ENCODE measurements at regions not wholly inside any gene's neighbourhood (a gene's known extent, or its start where the extent isn't known, plus 50 kb on each side); places are given as distances from the start of the nearest gene placed in this dataset.

DNA sequence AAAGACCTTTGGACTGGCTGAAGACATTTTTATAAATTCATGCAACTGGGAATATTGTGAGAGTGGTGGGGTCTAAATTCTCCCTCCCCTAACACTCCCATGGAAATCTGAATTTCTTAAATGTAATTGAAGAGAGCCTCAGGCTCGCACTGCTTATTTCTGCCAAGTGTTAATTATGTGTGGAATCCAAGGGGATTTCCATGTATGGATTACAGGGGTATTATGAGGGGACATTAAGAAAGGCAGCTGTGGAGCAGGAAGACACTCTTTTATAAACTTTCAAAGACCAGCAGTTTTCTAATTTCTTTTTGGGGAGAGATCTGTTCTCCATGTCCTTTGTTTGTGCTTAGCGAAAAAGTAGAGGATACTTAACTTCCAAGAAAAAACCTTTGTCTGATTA lies 152.1 kb upstream of the TBL1XR1 start:
- ChIA-PET CTCF (no interaction called here), POLR2A (ENCODE audit: unreplicated experiment) (no interaction called here)
- TF ChIP-seq EZH2phosphoT487 (IDR thresholded peaks at IDR 0.05; ENCODE audit: borderline replicate concordance, low read length), result no peak
- no peak for TF ChIP-seq CTCF (conservative IDR thresholded peaks at IDR 0.05; ENCODE audit: low read depth, low read length)
- TF ChIP-seq EZH2 (IDR thresholded peaks at IDR 0.05; ENCODE audit: low read length, unreplicated experiment), result no peak
- Histone ChIP-seq H4K20me1 (ENCODE audit: low read length) (no peaks in the 10 kb centered on the region), H3K79me2 (ENCODE audit: low read length) (no peaks in the 10 kb centered on the region), H3K27me3 (ENCODE audit: low read length) (no peaks in the 10 kb centered on the region), H3K9me3 (ENCODE audit: low read length) (no peaks in the 10 kb centered on the region), H3F3A (ENCODE audit: low read length, unreplicated experiment) (no peaks in the 10 kb centered on the region), H3K9ac (ENCODE audit: low read length) (no peak overlapping the region), H3K36me3 (ENCODE audit: low read depth, low read length) (no peaks in the 10 kb centered on the region), H2AFZ (ENCODE audit: low read length) (no peak overlapping the region), H3K4me3 (ENCODE audit: low read length) (no peak overlapping the region), H3K4me2 (ENCODE audit: low read length) (no peak overlapping the region), H3K27ac (ENCODE audit: low read length) (no peak overlapping the region), H3K9me2 (replicated peaks; ENCODE audit: low read length) (no peaks in the 10 kb centered on the region), H3K4me1 (ENCODE audit: insufficient read depth, low read length) (peaks cover 21% of the 10 kb centered on the region)
- intact Hi-C loops (cut with micrococcal nuclease), result no loop called here
- ATAC-seq (no peak), DNase-seq (no peak)
- no TSS peak for BruUV-seq (replicated peaks)

GRCh38 chr3:177350121-177350520 lies 152.8 kb upstream of the TBL1XR1 start:
- no peaks in the 10 kb centered on the region for H3K27me3 ChIP-seq (ENCODE audit: low read length)
- no peaks in the 10 kb centered on the region for H4K20me1 ChIP-seq (ENCODE audit: low read length)
- H3K9me2 ChIP-seq (replicated peaks; ENCODE audit: low read length), result no peaks in the 10 kb centered on the region
- POLR2A ChIA-PET (ENCODE audit: unreplicated experiment), result no interaction called here
- no peaks in the 10 kb centered on the region for H3K9me3 ChIP-seq (ENCODE audit: low read length)
- CTCF ChIA-PET, result no interaction called here
- no TSS peak for BruUV-seq (replicated peaks)
- H3K36me3 ChIP-seq (ENCODE audit: low read depth, low read length), result no peaks in the 10 kb centered on the region
- H3K9ac ChIP-seq (ENCODE audit: low read length), result no peak overlapping the region
- H3K27ac ChIP-seq (ENCODE audit: low read length), result no peak overlapping the region
- no peak overlapping the region for H3K4me2 ChIP-seq (ENCODE audit: low read length)
- H2AFZ ChIP-seq (ENCODE audit: low read length), result no peak overlapping the region
- H3K4me3 ChIP-seq (ENCODE audit: low read length), result no peak overlapping the region
- H3F3A ChIP-seq (ENCODE audit: low read length, unreplicated experiment), result no peaks in the 10 kb centered on the region
- TF ChIP-seq EZH2 (IDR thresholded peaks at IDR 0.05; ENCODE audit: low read length, unreplicated experiment), result no peak
- TF ChIP-seq EZH2phosphoT487 (IDR thresholded peaks at IDR 0.05; ENCODE audit: borderline replicate concordance, low read length), result no peak
- TF ChIP-seq CTCF (conservative IDR thresholded peaks at IDR 0.05; ENCODE audit: low read depth, low read length), result no peak
- intact Hi-C loops (cut with micrococcal nuclease), result no loop called here
- DNase-seq, result no peak
- peaks cover 14% of the 10 kb centered on the region for H3K4me1 ChIP-seq (ENCODE audit: insufficient read depth, low read length)
- ATAC-seq, result no peak
- H3K79me2 ChIP-seq (ENCODE audit: low read length), result no peaks in the 10 kb centered on the region

- no peaks in the 10 kb centered on the region for H3F3A ChIP-seq (ENCODE audit: low read length, unreplicated experiment)
- BruUV-seq (replicated peaks), result no TSS peak
- H3K27ac ChIP-seq (ENCODE audit: low read length), result no peak overlapping the region
- H3K4me1 ChIP-seq (ENCODE audit: insufficient read depth, low read length), result peaks cover 6% of the 10 kb centered on the region
- no peaks in the 10 kb centered on the region for H4K20me1 ChIP-seq (ENCODE audit: low read length)
- no peak for DNase-seq
- H3K79me2 ChIP-seq (ENCODE audit: low read length), result no peaks in the 10 kb centered on the region
- ATAC-seq, result no peak
- no peak overlapping the region for H3K9ac ChIP-seq (ENCODE audit: low read length)
- no peak overlapping the region for H2AFZ ChIP-seq (ENCODE audit: low read length)
- intact Hi-C loops (cut with micrococcal nuclease), result no loop called here
- POLR2A ChIA-PET (ENCODE audit: unreplicated experiment), result no interaction called here
- no peak for TF ChIP-seq CTCF (conservative IDR thresholded peaks at IDR 0.05; ENCODE audit: low read depth, low read length)
- TF ChIP-seq EZH2 (IDR thresholded peaks at IDR 0.05; ENCODE audit: low read length, unreplicated experiment), result no peak
- TF ChIP-seq EZH2phosphoT487 (IDR thresholded peaks at IDR 0.05; ENCODE audit: borderline replicate concordance, low read length), result no peak
- H3K9me2 ChIP-seq (replicated peaks; ENCODE audit: low read length), result no peaks in the 10 kb centered on the region
- no peaks in the 10 kb centered on the region for H3K27me3 ChIP-seq (ENCODE audit: low read length)
- no peak overlapping the region for H3K4me2 ChIP-seq (ENCODE audit: low read length)
- H3K36me3 ChIP-seq (ENCODE audit: low read depth, low read length), result no peaks in the 10 kb centered on the region
- no peak overlapping the region for H3K4me3 ChIP-seq (ENCODE audit: low read length)
- H3K9me3 ChIP-seq (ENCODE audit: low read length), result no peaks in the 10 kb centered on the region
- CTCF ChIA-PET, result no interaction called here
Observed at GRCh38 chr3:177351206-177351605, 153.9 kb upstream of the TBL1XR1 start.

Measured in PC-3 (cell line).